Psoas muscle (tissue), 7 donors: ENCODE measurements at regions not wholly inside any gene's neighbourhood (a gene's known extent, or its start where the extent isn't known, plus 50 kb on each side); places are given as distances from the start of the nearest gene placed in this dataset.

ENCODE experiments used
- ATAC-seq, 4 donors: fragments of 200-7000 bp; cut with Tn5 transposase; one replicate each; pipeline ENCODE4 v1.9.1; 2020; ENCODE audit warnings: moderate library complexity in 3 of 4, mild to moderate bottlenecking in 2 of 4
- DNase-seq, 2 donors: peaks; one replicate each; pipeline ENCODE4 v3.0.0-alpha.2; 2020
- H3K27ac ChIP-seq: fragments of 200-600 bp; one replicate; pipeline ENCODE4 v1.8.0; 2022
- H3K27me3 ChIP-seq, 3 donors: fragments of 200-600 bp in 1 of 3; one replicate each; pipeline versions ENCODE4 v1.6.1 to v1.8.0; 2013 to 2022; ENCODE audit warnings: low read length in 2 of 3, mild to moderate bottlenecking in 2 of 3, moderate library complexity in 1 of 3; ENCODE audit not compliant: insufficient read depth in 3 of 3
- H3K36me3 ChIP-seq, 2 donors: fragments of 200-600 bp in 1 of 2; one replicate each; pipeline versions ENCODE4 v1.6.1 to v1.8.0; 2013 to 2022; ENCODE audit warnings: low read depth in 1 of 2, mild to moderate bottlenecking in 1 of 2, moderate library complexity in 1 of 2; ENCODE audit not compliant: insufficient read depth in 1 of 2
- H3K4me1 ChIP-seq: fragments of 200-600 bp; one replicate; pipeline ENCODE4 v1.8.0; 2022
- H3K4me3 ChIP-seq: fragments of 200-600 bp; one replicate; pipeline ENCODE4 v1.8.0; 2022; ENCODE audit warnings: mild to moderate bottlenecking
- H3K9me3 ChIP-seq: fragments of 200-600 bp; one replicate; pipeline ENCODE4 v1.8.0; 2022
- CTCF ChIP-seq: fragments of 200-600 bp; IDR thresholded peaks from one replicate; pipeline ENCODE4 v1.8.0; 2022; ENCODE audit warnings: antibody characterized with exemption
- WGBS, 3 donors: extraction: QIAGEN DNeasy Blood & Tissue Kit; methylation state at CpG; one replicate each; pipeline versions ENCODE4 v1.1.6 to v1.1.7; 2013; 5-methylcytosine and 5-hydroxymethylcytosine counted together
- intact Hi-C, 2 donors: fragments of 100-400 bp; cut with DNase I; formaldehyde crosslinking; loops; one replicate each; pipeline versions ENCODE4 v1.11.0 to v1.14.2; 2022
- donor health status: healthy with polysubstance abuse.
- donor health status: DM: no; HTN: no; CAD: no; lungs with moderate emphysema.
- donor health status: Bipolar disorder and iron deficiency.
- donor health status: healthy.
- donor health status: DM: yes; HTN: yes; CAD: no.
- donor health status: DM: no; HTN: no; CAD: no.
- donor health status: DM: yes; HTN: yes; CAD: no.

DNA sequence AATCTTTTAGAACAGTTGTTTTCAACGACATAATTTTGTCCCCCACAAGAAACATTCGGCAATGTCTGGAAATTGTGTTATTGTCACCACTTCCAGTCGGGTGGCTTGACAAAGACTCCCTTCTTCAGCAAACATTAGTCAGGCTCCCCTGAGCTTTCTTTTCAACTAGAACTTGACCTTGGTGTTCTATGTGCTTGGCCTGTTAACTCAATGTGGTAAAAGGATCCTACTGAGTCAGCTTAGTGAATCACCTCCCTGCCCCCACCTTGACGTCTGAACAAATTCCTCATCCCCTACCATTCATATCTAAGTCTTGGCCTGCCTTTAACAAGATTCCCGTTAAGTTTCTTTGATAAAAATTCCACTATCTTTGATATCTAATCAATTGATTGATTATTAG lies 465.0 kb upstream of the ROBO1 start:
- Histone ChIP-seq H3K4me1 (no peaks in the 10 kb centered on the region), H3K36me3 (no peaks in the 10 kb centered on the region), H3K9me3 (no peaks in the 10 kb centered on the region), H3K27ac (no peak overlapping the region), H3K27me3 (no peaks in the 10 kb centered on the region), H3K4me3 (no peak overlapping the region)
- TF ChIP-seq CTCF: no peak
- intact Hi-C loops: no loop called here
- DNase-seq (no peak), ATAC-seq (peak in 1 of 4 donors; percentile 42)
- 61 to 76% (median 75%) methylated on average over 5 of the region's 5 CpGs for WGBS, 3 donors

- ATAC-seq: no peak
- 65 to 70% (median 69%) methylated on average over 2 of the region's 2 CpGs for WGBS, 3 donors
These were observed 463.2 kb upstream of the ROBO1 start for GRCh38 chr3:80230962-80231361.

GRCh38 chr3:80227216-80227615 lies 459.4 kb upstream of the ROBO1 start:
- Histone ChIP-seq H3K9me3 (no peaks in the 10 kb centered on the region), H3K4me1 (no peaks in the 10 kb centered on the region), H3K27ac (no peak overlapping the region), H3K27me3 (no peaks in the 10 kb centered on the region), H3K4me3 (no peak overlapping the region), H3K36me3 (no peaks in the 10 kb centered on the region)
- DNase-seq: no peak
- intact Hi-C loops: no loop called here
- no peak for TF ChIP-seq CTCF
- 64 to 86% (median 77%) methylated on average over 1 of the region's 1 CpG for WGBS, 3 donors
- ATAC-seq: no peak

More at GRCh38 chr3:80230962-80231361, 463.2 kb upstream of the ROBO1 start:
- no peaks in the 10 kb centered on the region for H3K36me3 ChIP-seq
- no peak overlapping the region for H3K27ac ChIP-seq
- no peak overlapping the region for H3K4me3 ChIP-seq
- no peaks in the 10 kb centered on the region for H3K4me1 ChIP-seq
- intact Hi-C loops: no loop called here
- no peak for TF ChIP-seq CTCF
- H3K27me3 ChIP-seq: no peaks in the 10 kb centered on the region
- no peak for DNase-seq
- H3K9me3 ChIP-seq: no peaks in the 10 kb centered on the region

DNA sequence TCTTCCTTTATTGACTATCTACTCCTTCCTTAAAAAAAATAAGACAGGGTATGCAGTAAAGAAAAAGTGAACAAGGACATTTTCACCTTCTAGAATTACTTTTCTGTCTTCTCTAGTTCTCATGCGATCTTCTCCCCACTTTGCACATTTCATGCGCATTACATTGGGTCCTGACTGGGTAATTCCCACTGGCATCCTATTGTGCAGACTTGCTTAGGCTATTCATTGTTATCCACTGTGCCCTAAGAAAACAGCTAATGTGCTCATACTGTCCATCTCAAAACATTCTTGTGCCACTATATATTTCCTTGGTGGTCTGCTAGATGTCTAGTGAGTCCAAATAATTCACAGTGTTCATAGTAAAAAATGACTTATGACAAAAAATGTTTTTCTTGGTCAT lies 447.4 kb upstream of the ROBO1 start:
- Histone ChIP-seq H3K4me1 (no peaks in the 10 kb centered on the region), H3K4me3 (no peak overlapping the region), H3K9me3 (no peaks in the 10 kb centered on the region), H3K36me3 (no peaks in the 10 kb centered on the region), H3K27ac (no peak overlapping the region), H3K27me3 (no peaks in the 10 kb centered on the region)
- TF ChIP-seq CTCF: no peak
- 81 to 88% (median 85%) methylated on average over 2 of the region's 2 CpGs for WGBS, 3 donors
- intact Hi-C loops: no loop called here
- DNase-seq: no peak
- no peak for ATAC-seq

DNA sequence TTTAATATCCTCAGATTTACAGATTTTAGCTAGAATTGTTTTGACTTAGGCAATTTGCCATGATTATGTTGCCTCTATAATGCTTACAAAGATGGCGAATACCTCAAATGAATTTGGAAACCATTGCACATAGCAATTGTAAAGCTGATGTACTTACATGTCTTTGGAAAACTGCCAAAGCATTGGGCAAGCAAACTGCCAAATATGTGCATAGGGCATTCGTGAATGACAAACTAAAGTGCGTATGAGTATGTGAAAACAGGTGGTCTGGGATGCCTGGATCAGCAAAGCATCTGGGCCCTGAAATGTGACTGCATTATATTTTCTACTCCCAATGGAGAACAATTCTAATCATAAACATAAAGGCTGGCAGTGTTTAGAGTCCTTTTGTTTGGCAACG lies 445.3 kb upstream of the ROBO1 start:
- Histone ChIP-seq H3K27ac (no peak overlapping the region), H3K36me3 (no peaks in the 10 kb centered on the region), H3K27me3 (no peaks in the 10 kb centered on the region), H3K4me1 (no peaks in the 10 kb centered on the region), H3K9me3 (no peaks in the 10 kb centered on the region), H3K4me3 (no peak overlapping the region)
- ATAC-seq (no peak), DNase-seq (no peak)
- intact Hi-C loops: no loop called here
- 23 to 25% (median 24%) methylated on average over 4 of the region's 4 CpGs for WGBS, 3 donors
- TF ChIP-seq CTCF: no peak
